GM23338 (cell line): ENCODE measurements at regions not wholly inside any gene's neighbourhood (a gene's known extent, or its start where the extent isn't known, plus 50 kb on each side); places are given as distances from the start of the nearest gene placed in this dataset.

Experiments used
- CTCF ChIP-seq, 2 experiments: fragments of 200-600 bp in 1 of 2; sonication (generic) in 1 of 2; conservative IDR thresholded peaks; 2 replicates each; pipeline versions ENCODE4 v1.5.1 to v1.6.1; 2016 to 2017; ENCODE audit warnings: antibody characterized with exemption in 2 of 2, low read depth in 2 of 2, mild to moderate bottlenecking in 2 of 2, moderate library complexity in 1 of 2
- EZH2 ChIP-seq: fragments of 200-600 bp; sonication (generic); IDR thresholded peaks from one replicate; pipeline ENCODE4 v1.8.0; 2017; ENCODE audit warnings: antibody characterized with exemption, mild to moderate bottlenecking, low read depth; ENCODE audit not compliant: unreplicated experiment
- POLR2AphosphoS5 ChIP-seq: IDR thresholded peaks from 2 replicates; pipeline ENCODE4 v1.6.1; 2016; ENCODE audit warnings: antibody characterized with exemption, low read depth
- REST ChIP-seq: IDR thresholded peaks from one replicate; pipeline ENCODE4 v1.6.1; 2018; ENCODE audit warnings: antibody characterized with exemption; ENCODE audit not compliant: unreplicated experiment

- TF ChIP-seq CTCF (conservative IDR thresholded peaks at IDR 0.05; ENCODE audit: low read depth in 2 of 2): no peak
- no peak for TF ChIP-seq EZH2
- TF ChIP-seq REST: no peak
- no peak for TF ChIP-seq POLR2AphosphoS5
Observed at GRCh38 chr6:68046756-68047155, 588.3 kb upstream of the ADGRB3 start.
